Endothelial cell of umbilical vein (primary cell): ENCODE measurements at regions not wholly inside any gene's neighbourhood (a gene's known extent, or its start where the extent isn't known, plus 50 kb on each side); places are given as distances from the start of the nearest gene placed in this dataset.
"Not testable (repeated sequence)": the region's sequence is repeated elsewhere in the genome, so short reads cannot be mapped to it uniquely, and the experiment has no call there.

Source experiments
- EZH2 ChIP-seq: IDR thresholded peaks from 2 replicates; pipeline ENCODE4 v1.6.1; 2012; ENCODE audit warnings: borderline replicate concordance, low read depth, mild to moderate bottlenecking, moderate library complexity, low read length, inconsistent platforms; ENCODE audit not compliant: severe bottlenecking
- FOS ChIP-seq: IDR thresholded peaks from 2 replicates; pipeline ENCODE4 v1.6.1; 2011; ENCODE audit warnings: mild to moderate bottlenecking, low read length, moderate library complexity, borderline replicate concordance; ENCODE audit not compliant: insufficient read depth
- GATA2 ChIP-seq: IDR thresholded peaks from 2 replicates; pipeline ENCODE4 v1.7.0; 2011; ENCODE audit warnings: low read depth, mild to moderate bottlenecking, moderate library complexity, mixed read lengths, low read length; ENCODE audit not compliant: insufficient read length, insufficient read depth
- JUN ChIP-seq: IDR thresholded peaks from 2 replicates; pipeline ENCODE4 v1.6.1; 2011; ENCODE audit warnings: borderline replicate concordance, low read depth; ENCODE audit not compliant: insufficient read length, insufficient read depth
- MYC ChIP-seq: IDR thresholded peaks from one replicate; pipeline ENCODE4 v1.6.1; 2011; ENCODE audit warnings: mild to moderate bottlenecking, low read depth, low read length
- POLR2A ChIP-seq: IDR thresholded peaks from 2 replicates; pipeline ENCODE4 v1.6.1; 2012; ENCODE audit warnings: low read depth, mild to moderate bottlenecking, control low read depth, low read length
- POLR2AphosphoS5 ChIP-seq: IDR thresholded peaks from 2 replicates; pipeline ENCODE4 v1.6.1; 2012; ENCODE audit warnings: low read depth, mild to moderate bottlenecking, control low read depth, low read length, moderate library complexity; ENCODE audit not compliant: insufficient read depth
- TF ChIP-seq, protein P1 (sequence below), 2 donors: IDR thresholded peaks; 1 replicate in 1 of 2; 2 replicates in 1 of 2; pipeline ENCODE4 v1.5.1; 2011; ENCODE audit warnings: low read length in 2 of 2, mild to moderate bottlenecking in 2 of 2, moderate library complexity in 2 of 2, control low read depth in 1 of 2, inconsistent platforms in 1 of 2, low read depth in 1 of 2; ENCODE audit not compliant: insufficient read depth in 1 of 2; ENCODE audit errors: extremely low read depth in 1 of 2
- TF ChIP-seq, protein P2 (sequence below): IDR thresholded peaks from 2 replicates; pipeline ENCODE4 v1.6.1; 2011; ENCODE audit not compliant: insufficient read depth, insufficient read length

DNA sequence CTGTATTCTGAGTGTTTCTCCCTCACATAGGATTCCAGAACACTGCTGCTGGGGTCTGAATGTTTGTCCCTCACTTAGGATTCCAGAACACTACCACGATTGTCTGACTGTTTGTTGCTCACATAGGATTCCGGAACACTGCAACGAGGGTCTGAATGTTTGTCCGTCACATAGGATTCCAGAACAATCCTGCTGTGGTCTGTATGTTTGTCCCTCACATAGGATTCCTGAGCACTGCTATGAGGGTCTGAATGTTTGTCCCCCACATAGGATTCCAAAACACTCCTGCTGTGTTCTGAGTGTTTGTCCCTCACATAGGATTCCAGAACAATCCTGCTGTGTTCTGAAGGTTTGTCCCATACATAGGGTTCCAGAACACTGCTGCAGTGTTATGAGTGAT is 215.8 kb downstream of the FOXD4L6 start:
- TF ChIP-seq, protein P1, sequence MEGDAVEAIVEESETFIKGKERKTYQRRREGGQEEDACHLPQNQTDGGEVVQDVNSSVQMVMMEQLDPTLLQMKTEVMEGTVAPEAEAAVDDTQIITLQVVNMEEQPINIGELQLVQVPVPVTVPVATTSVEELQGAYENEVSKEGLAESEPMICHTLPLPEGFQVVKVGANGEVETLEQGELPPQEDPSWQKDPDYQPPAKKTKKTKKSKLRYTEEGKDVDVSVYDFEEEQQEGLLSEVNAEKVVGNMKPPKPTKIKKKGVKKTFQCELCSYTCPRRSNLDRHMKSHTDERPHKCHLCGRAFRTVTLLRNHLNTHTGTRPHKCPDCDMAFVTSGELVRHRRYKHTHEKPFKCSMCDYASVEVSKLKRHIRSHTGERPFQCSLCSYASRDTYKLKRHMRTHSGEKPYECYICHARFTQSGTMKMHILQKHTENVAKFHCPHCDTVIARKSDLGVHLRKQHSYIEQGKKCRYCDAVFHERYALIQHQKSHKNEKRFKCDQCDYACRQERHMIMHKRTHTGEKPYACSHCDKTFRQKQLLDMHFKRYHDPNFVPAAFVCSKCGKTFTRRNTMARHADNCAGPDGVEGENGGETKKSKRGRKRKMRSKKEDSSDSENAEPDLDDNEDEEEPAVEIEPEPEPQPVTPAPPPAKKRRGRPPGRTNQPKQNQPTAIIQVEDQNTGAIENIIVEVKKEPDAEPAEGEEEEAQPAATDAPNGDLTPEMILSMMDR (IDR thresholded peaks at IDR 0.05; ENCODE audit: extremely low read depth in 1 of 2, insufficient read depth in 1 of 2, low read depth in 1 of 2, low read length in 2 of 2), result not testable (repeated sequence)
- TF ChIP-seq MYC, POLR2A, GATA2, EZH2, POLR2AphosphoS5, FOS, JUN: not testable (repeated sequence)
- TF ChIP-seq, protein P2, sequence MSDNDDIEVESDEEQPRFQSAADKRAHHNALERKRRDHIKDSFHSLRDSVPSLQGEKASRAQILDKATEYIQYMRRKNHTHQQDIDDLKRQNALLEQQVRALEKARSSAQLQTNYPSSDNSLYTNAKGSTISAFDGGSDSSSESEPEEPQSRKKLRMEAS, result not testable (repeated sequence)
